HL-60 (cell line): ENCODE measurements at regions not wholly inside any gene's neighbourhood (a gene's known extent, or its start where the extent isn't known, plus 50 kb on each side); places are given as distances from the start of the nearest gene placed in this dataset.

ENCODE experiments used
- POLR2AphosphoS5 ChIP-seq: IDR thresholded peaks from 2 replicates; pipeline ENCODE4 v1.6.1; 2012; ENCODE audit warnings: low read depth
- TF ChIP-seq, protein P1 (sequence below): IDR thresholded peaks from one replicate; pipeline ENCODE4 v1.5.1; 2011; ENCODE audit warnings: low read length, control low read depth, inconsistent platforms; ENCODE audit not compliant: insufficient read depth

GRCh38 chr7:16970732-16971482 lies 89.1 kb upstream of the AGR3 start:
- TF ChIP-seq, protein P1, sequence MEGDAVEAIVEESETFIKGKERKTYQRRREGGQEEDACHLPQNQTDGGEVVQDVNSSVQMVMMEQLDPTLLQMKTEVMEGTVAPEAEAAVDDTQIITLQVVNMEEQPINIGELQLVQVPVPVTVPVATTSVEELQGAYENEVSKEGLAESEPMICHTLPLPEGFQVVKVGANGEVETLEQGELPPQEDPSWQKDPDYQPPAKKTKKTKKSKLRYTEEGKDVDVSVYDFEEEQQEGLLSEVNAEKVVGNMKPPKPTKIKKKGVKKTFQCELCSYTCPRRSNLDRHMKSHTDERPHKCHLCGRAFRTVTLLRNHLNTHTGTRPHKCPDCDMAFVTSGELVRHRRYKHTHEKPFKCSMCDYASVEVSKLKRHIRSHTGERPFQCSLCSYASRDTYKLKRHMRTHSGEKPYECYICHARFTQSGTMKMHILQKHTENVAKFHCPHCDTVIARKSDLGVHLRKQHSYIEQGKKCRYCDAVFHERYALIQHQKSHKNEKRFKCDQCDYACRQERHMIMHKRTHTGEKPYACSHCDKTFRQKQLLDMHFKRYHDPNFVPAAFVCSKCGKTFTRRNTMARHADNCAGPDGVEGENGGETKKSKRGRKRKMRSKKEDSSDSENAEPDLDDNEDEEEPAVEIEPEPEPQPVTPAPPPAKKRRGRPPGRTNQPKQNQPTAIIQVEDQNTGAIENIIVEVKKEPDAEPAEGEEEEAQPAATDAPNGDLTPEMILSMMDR: no peak
- no peak for TF ChIP-seq POLR2AphosphoS5
